HepG2 (cell line): ENCODE measurements at regions not wholly inside any gene's neighbourhood (a gene's known extent, or its start where the extent isn't known, plus 50 kb on each side); places are given as distances from the start of the nearest gene placed in this dataset.

ENCODE experiments used
- ATAC-seq: fragments of 200-7000 bp; cut with Tn5 transposase; 3 replicates; pipeline ENCODE4 v1.9.1; 2020; ENCODE audit warnings: mild to moderate bottlenecking, moderate library complexity
- BruUV-seq: library from RNA; stranded (reverse); fragments of 400-500 nt; replicated peaks from 2 replicates; lab custom pipeline; 2021; lab: Mats Ljungman, UMichigan
- CTCF ChIA-PET: fragments of 300-600 bp; formaldehyde crosslinking; extraction: SDS; loops from one replicate; lab custom pipeline; 2021; ENCODE audit warnings: low total read pairs, inconsistent platforms, low intra/inter-chr PET ratio; lab: Yijun Ruan, JAX
- POLR2A ChIA-PET: fragments of 350-600 bp; sonication (Branson Sonifier 250); formaldehyde crosslinking; loops from one replicate; lab custom pipeline; 2020; ENCODE audit warnings: antibody characterized with exemption, inconsistent platforms; lab: Yijun Ruan, JAX
- DNase-seq: peaks from one replicate; pipeline ENCODE4 v3.0.0-alpha.2; 2015; ENCODE audit warnings: low spot score
- FAIRE-seq: peaks from 3 replicates; lab custom pipeline; 2011; peaks lifted over from hg19 to GRCh38; lab: Jason Lieb, UNC
- H2AFZ ChIP-seq: one replicate; pipeline ENCODE4 v1.6.1; 2011; ENCODE audit warnings: low read length, inconsistent platforms
- H3K27ac ChIP-seq: fragments of 300-600 bp; 3 replicates; pipeline ENCODE4 v1.8.0; 2011; ENCODE audit warnings: mixed run types, mild to moderate bottlenecking, mixed read lengths, low read length, inconsistent platforms; ENCODE audit not compliant: insufficient read depth; ENCODE audit errors: extremely low read length
- H3K27me3 ChIP-seq, 2 experiments: fragments of 200-600 bp in 1 of 2; 2 replicates in 1 of 2; 3 replicates in 1 of 2; pipeline versions ENCODE4 v1.6.0 to v1.8.0; 2011; ENCODE audit warnings: low read length in 2 of 2, mild to moderate bottlenecking in 2 of 2, moderate library complexity in 2 of 2, inconsistent platforms in 1 of 2; ENCODE audit not compliant: insufficient read depth in 2 of 2, control insufficient read depth in 1 of 2
- H3K36me3 ChIP-seq, 2 experiments: fragments of 200-600 bp in 1 of 2; replicated peaks in 1 of 2; 2 replicates in 1 of 2; 3 replicates in 1 of 2; pipeline versions ENCODE4 v1.5.1 to v1.8.0; 2011; ENCODE audit warnings: low read length in 2 of 2, inconsistent platforms in 1 of 2; ENCODE audit not compliant: insufficient read depth in 2 of 2, control insufficient read depth in 1 of 2
- H3K4me1 ChIP-seq: 2 replicates; pipeline ENCODE4 v1.5.1; 2012; ENCODE audit warnings: low read length, inconsistent platforms; ENCODE audit not compliant: insufficient read depth
- H3K4me2 ChIP-seq: 2 replicates; pipeline ENCODE4 v1.6.0; 2011; ENCODE audit warnings: low read depth, low read length, inconsistent platforms
- H3K4me3 ChIP-seq, 3 experiments: fragments of 200-600 bp in 1 of 3; sonication (generic), shearing (Covaris generic) in 1 of 3; replicated peaks in 1 of 3; 2 replicates each; pipeline ENCODE4 v1.5.1; 2011 to 2016; ENCODE audit warnings: low read length in 3 of 3, inconsistent platforms in 2 of 3, low read depth in 2 of 3, mild to moderate bottlenecking in 2 of 3, control low read depth in 1 of 3, mixed read lengths in 1 of 3; ENCODE audit not compliant: insufficient read depth in 1 of 3
- H3K79me2 ChIP-seq: one replicate; pipeline ENCODE4 v1.6.1; 2011; ENCODE audit warnings: low read length, inconsistent platforms; ENCODE audit not compliant: insufficient read depth
- H3K9ac ChIP-seq: 2 replicates; pipeline ENCODE4 v1.6.0; 2011; ENCODE audit warnings: mild to moderate bottlenecking, low read depth, low read length, inconsistent platforms; ENCODE audit not compliant: insufficient read depth
- H3K9me3 ChIP-seq: 2 replicates; pipeline ENCODE4 v1.5.1; 2012; ENCODE audit warnings: mild to moderate bottlenecking, low read length
- H4K20me1 ChIP-seq: 2 replicates; pipeline ENCODE4 v1.6.0; 2011; ENCODE audit warnings: inconsistent platforms, mild to moderate bottlenecking, low read length, moderate library complexity; ENCODE audit not compliant: insufficient read depth
- GATAD2A ChIP-seq: IDR thresholded peaks from 2 replicates; pipeline ENCODE4 v1.6.1; 2016
- MYC ChIP-seq: sonication (generic); formaldehyde crosslinking; IDR thresholded peaks from 2 replicates; pipeline ENCODE4 v1.9.0; 2021; ENCODE audit warnings: missing genetic modification reagents, borderline replicate concordance
- NR0B2 ChIP-seq: sonication (generic); formaldehyde crosslinking; IDR thresholded peaks from 2 replicates; pipeline ENCODE4 v1.4.0; 2020; ENCODE audit warnings: mild to moderate bottlenecking, missing genetic modification reagents
- PLRG1 ChIP-seq: fragments of 450-650 bp; conservative IDR thresholded peaks from 2 replicates; pipeline ENCODE4 v1.6.1; 2016
- SMAD3 ChIP-seq: sonication (generic); formaldehyde crosslinking; IDR thresholded peaks from 2 replicates; pipeline ENCODE4 v1.4.0; 2020; ENCODE audit warnings: missing genetic modification reagents
- SRSF4 ChIP-seq: fragments of 200-400 bp; formaldehyde crosslinking; IDR thresholded peaks from one replicate; pipeline ENCODE4 v1.6.1; 2018; ENCODE audit warnings: mild to moderate bottlenecking, low read depth, low read length, moderate library complexity; ENCODE audit not compliant: poor library complexity, severe bottlenecking
- THYN1 ChIP-seq: sonication (generic); formaldehyde crosslinking; IDR thresholded peaks from 2 replicates; pipeline ENCODE4 v1.8.1; 2023; ENCODE audit warnings: low read depth, mild to moderate bottlenecking, moderate library complexity, missing genetic modification reagents, borderline replicate concordance
- ZFP62 ChIP-seq: sonication (generic); formaldehyde crosslinking; IDR thresholded peaks from 2 replicates; pipeline ENCODE4 v1.4.0; 2020; ENCODE audit warnings: missing genetic modification reagents
- ZNF17 ChIP-seq: sonication (generic); formaldehyde crosslinking; IDR thresholded peaks from 2 replicates; pipeline ENCODE4 v1.5.0; 2020; ENCODE audit warnings: mild to moderate bottlenecking, missing genetic modification reagents
- ZNF670 ChIP-seq: sonication (generic); formaldehyde crosslinking; IDR thresholded peaks from 2 replicates; pipeline ENCODE4 v1.8.0; 2022; ENCODE audit warnings: mild to moderate bottlenecking, missing genetic modification reagents, borderline replicate concordance
- ZNF878 ChIP-seq: sonication (generic); formaldehyde crosslinking; IDR thresholded peaks from 2 replicates; pipeline ENCODE4 v1.8.1; 2023; ENCODE audit warnings: mild to moderate bottlenecking, missing genetic modification reagents, moderate library complexity
- WGBS: methylation state at CpG from one replicate; pipeline ENCODE4 v1.1.6; 2017; ENCODE audit warnings: low lambda C conversion rate; 5-methylcytosine and 5-hydroxymethylcytosine counted together
- in situ Hi-C: cut with HindIII; loops from 2 replicates; pipeline ENCODE4 v1.10.0; 2017; ENCODE audit warnings: low pct_unique_long_range_greater_than_20kb; ENCODE audit not compliant: extremely low pct_ligation_motif_present
- intact Hi-C: fragments of 100-400 bp; cut with micrococcal nuclease; formaldehyde crosslinking; loops from one replicate; pipeline ENCODE4 v1.10.0; 2022; ENCODE audit not compliant: unreplicated experiment
- TF ChIP-seq, protein P1 (sequence below): IDR thresholded peaks from 2 replicates; pipeline ENCODE4 v1.6.1; 2016; ENCODE audit warnings: mild to moderate bottlenecking, missing biosample characterization, missing genetic modification reagents

- BruUV-seq: no TSS peak
- no peak overlapping the region for H3K9ac ChIP-seq
- no peaks in the 10 kb centered on the region for H3K4me1 ChIP-seq
- FAIRE-seq (no peak), ATAC-seq (no peak), DNase-seq (no peak)
- no peak overlapping the region for H3K4me2 ChIP-seq
- in situ Hi-C loops: no loop called here
- H3K36me3 ChIP-seq: no peaks in the 10 kb centered on the region
- intact Hi-C loops: no loop called here
- no peak overlapping the region for H2AFZ ChIP-seq
- H3K9me3 ChIP-seq: no peaks in the 10 kb centered on the region
- ChIA-PET CTCF (no interaction called here), POLR2A (no interaction called here)
- H4K20me1 ChIP-seq: no peaks in the 10 kb centered on the region
- TF ChIP-seq THYN1 (CRISPR knock-in tag): no peak
- no peak for TF ChIP-seq SRSF4
- TF ChIP-seq, protein P1, sequence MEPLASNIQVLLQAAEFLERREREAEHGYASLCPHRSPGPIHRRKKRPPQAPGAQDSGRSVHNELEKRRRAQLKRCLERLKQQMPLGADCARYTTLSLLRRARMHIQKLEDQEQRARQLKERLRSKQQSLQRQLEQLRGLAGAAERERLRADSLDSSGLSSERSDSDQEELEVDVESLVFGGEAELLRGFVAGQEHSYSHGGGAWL (CRISPR knock-in tag): no peak
- TF ChIP-seq PLRG1: no peak
- TF ChIP-seq ZFP62 (CRISPR knock-in tag): no peak
- TF ChIP-seq ZNF17 (CRISPR knock-in tag): no peak
- TF ChIP-seq ZNF878 (CRISPR knock-in tag): no peak
- no peak for TF ChIP-seq NR0B2 (CRISPR knock-in tag)
- no peak for TF ChIP-seq SMAD3 (CRISPR knock-in tag)
- no peaks in the 10 kb centered on the region; a peak in 1 of 5 replicates for H3K27me3 ChIP-seq
- 71% methylated on average over 22 of the region's 22 CpGs for WGBS
- no peak overlapping the region for H3K27ac ChIP-seq
- H3K4me3 ChIP-seq: no peak overlapping the region
- H3K79me2 ChIP-seq: no peaks in the 10 kb centered on the region
Measured at GRCh38 chr3:117026401-117026800, 316.8 kb downstream of the TUSC7 start.

- Histone ChIP-seq H4K20me1 (no peaks in the 10 kb centered on the region), H3K4me2 (no peak overlapping the region), H3K79me2 (no peaks in the 10 kb centered on the region), H3K27me3 (no peaks in the 10 kb centered on the region), H3K4me3 (no peak overlapping the region), H3K4me1 (no peaks in the 10 kb centered on the region), H3K9ac (no peak overlapping the region), H3K36me3 (no peaks in the 10 kb centered on the region), H3K27ac (no peak overlapping the region), H3K9me3 (no peaks in the 10 kb centered on the region), H2AFZ (no peak overlapping the region)
- in situ Hi-C loops (no loop called here), intact Hi-C loops (no loop called here)
- CTCF ChIA-PET: no interaction called here
- ATAC-seq (no peak), DNase-seq (no peak), FAIRE-seq (no peak)
- TF ChIP-seq ZNF670 (CRISPR knock-in tag) (no peak), MYC (CRISPR knock-in tag) (no peak), GATAD2A (CRISPR knock-in tag) (no peak)
- POLR2A ChIA-PET: no interaction called here
- BruUV-seq: no TSS peak
Measured at GRCh38 chr3:117035745-117036144, 326.2 kb downstream of the TUSC7 start.
